GM19193 (cell line): ENCODE measurements at regions not wholly inside any gene's neighbourhood (a gene's known extent, or its start where the extent isn't known, plus 50 kb on each side); places are given as distances from the start of the nearest gene placed in this dataset.

ENCODE experiments used
- POLR2A ChIP-seq: IDR thresholded peaks from 4 replicates; pipeline ENCODE4 v1.6.1; 2011; ENCODE audit not compliant: insufficient read depth, insufficient read length; ENCODE audit errors: extremely low read depth

DNA sequence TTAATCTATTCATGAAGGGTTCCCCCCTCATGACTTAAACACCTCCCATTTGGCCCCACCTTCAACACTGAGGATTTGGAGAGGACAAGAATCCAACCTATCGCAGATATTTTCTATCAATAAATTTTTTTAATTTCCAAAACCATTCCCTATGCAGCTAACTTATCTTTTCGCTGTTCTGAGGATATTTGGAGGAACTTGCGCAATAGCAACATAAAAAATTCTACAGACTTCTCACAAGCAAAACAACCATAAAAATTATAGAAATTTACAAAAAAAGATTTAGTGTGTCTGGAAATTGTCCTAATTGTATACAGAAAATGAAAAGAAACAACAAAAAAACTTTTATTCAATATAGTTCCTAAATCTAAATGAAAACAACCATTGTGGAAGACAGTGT is 1472.7 kb upstream of the ZEB2 start:
- no peak for TF ChIP-seq POLR2A

DNA sequence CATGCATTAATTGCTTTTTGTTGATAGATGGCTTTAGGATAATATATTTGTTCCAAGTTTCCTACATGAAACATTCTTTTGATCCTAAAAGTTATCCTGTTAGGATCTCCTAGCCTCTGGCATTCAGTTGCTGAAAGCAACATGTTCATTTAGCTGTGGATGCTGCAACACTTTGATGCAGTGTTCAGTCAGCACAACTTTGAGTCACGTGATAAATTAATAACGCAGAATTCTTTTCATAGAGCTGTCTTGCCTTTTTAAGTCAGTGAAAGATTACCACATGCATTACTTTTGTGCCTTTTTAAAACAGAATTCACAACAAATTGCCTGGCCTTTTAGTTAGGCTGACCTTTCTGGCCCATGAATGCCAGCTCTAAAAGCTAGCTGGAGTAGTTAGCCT is 1467.9 kb upstream of the ZEB2 start:
- TF ChIP-seq POLR2A = no peak

DNA sequence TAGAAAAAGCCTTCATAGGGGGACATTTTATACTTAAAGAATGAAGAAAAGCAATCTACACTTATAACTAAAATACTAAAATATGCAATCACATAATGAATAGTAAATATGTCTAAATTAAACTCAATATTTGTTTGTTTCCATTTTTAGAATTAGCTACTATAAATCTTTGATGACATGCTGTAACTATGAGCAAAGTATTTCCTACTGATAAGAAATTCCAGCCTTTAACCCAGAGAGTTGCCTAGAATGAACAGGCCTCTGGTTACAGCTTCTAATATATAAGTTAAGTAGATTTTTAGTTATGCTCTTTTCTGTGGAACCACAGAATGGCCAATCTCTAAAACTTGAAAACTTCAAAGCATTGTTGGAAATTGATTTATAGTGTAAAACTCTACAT is 1465.6 kb upstream of the ZEB2 start:
- TF ChIP-seq POLR2A = no peak

DNA sequence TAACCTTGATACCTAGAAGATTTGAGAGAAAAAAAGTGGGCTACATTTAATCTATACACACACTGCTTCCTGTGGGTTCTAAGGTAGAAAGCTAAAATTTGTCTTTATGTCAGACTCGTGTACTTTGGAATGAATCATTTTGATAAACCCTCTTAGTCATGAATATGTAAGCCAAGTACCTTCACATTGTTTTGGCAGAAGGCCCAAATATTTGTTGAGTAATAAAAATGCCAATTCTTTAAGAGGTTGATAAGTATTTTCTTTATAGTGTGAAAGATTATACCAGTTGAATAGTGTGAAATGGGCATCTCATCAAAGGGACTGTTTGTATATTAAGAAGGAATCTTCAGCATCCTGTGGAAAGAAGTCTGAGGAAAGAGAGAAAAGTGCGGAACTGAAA is 1464.7 kb upstream of the ZEB2 start:
- TF ChIP-seq POLR2A = no peak

DNA sequence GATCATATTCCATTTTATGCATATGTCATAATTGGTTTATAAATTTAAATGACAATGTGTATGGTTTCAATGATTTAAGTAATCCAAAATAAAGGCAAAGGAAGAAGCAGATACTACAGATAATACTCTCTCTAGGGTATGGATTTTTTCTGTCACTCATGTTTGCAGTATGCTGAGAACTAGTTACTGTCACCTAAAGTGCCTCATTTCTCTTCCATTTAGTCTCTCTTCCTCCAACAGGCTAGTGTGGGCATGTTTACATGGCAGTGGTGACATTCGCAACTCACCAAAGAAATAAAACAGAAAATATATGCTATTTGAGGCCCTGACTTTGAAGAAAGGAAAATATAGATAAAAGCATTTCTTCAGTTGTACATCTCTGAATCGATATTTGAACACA is 1460.4 kb upstream of the ZEB2 start:
- TF ChIP-seq POLR2A = no peak

DNA sequence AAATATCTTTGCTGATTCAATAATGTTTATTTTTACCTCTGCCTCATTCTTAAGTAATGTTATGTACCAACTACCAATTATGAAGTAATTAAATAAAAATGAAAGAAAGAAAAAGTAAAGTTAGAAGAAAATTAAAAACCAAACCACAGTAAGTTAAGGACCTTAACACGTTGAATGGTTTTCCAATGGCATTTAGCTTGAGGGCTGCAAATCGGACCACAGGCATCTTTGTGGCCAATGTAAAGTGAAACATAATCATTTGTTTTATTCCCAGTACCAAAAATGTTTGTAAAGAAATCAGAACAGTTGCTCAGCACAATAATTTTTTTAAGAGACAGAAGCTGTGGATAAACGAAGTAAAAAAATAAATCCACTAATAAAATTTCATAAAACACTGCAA is 1455.5 kb upstream of the ZEB2 start:
- no peak for TF ChIP-seq POLR2A

DNA sequence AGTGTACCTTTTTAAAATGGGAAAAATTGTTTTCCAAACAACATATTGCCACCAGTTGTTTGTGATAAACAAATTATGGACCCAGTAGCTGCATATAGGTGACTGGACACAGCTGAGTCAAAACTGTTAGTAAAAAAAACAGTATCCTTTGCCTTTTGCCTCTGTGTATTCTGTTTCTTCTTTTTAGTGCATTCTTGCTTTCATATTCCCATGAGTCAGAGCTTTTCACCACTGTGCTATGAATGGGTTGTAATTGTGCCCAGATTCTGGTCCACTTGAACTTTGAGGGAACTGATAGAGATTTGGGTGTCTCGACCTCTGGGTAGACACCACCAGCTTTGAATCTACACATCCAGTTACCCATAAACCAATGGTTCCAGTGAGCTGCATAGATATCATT is 1441.9 kb upstream of the ZEB2 start:
- TF ChIP-seq POLR2A = no peak

DNA sequence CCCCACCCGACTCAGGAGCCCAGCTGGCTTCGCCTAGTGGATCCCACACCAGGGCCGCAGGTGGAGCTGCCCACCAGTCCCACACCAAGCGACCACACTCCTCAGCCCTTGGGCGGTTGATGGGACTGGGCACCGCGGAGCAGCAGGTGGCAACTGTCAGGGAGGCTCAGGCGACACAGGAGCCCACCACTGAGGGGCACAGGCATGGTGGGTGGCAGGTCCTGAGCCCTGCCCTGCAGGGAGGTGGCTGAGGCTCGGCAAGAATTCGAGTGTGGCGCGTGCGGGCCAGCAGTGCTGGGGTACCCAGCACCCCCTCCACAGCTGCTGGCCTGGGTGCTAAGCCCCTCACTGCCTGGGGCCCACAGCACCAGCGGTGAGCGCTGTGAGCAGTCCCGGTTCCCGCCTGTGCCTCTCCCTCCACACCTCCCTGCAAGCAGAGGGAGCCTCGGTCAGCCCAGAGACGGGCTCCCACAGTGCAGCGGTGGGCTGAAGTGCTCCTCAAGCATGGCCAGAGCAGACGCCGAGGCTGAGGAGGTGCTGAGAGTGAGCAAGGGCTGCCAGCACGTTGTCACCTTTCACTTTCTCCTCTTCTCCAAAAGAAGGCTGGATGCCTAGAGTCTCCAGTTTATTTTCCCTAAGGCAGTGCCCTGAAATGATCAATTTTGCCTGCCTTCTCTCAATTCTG is 1440.7 kb upstream of the ZEB2 start:
- TF ChIP-seq POLR2A = no peak

DNA sequence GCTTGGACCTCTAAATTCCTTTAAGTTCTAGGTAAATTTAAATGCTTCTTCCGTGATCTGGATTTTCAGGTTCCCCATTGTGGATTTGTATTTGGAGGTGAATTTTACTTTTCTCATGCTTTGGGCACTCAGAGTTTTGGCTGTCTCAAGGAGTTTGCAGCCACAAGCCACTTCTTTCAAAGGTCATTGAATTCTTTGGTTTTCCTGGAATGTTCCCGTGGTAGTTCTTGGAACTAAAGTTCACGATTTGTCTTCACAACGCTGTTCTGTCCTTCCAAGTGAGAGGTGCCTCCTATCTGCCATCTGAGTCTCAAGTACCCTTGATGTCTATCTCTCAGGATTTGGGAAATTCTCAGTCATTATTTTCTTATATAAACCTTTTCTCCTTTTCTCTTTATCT is 1438.7 kb upstream of the ZEB2 start:
- no peak for TF ChIP-seq POLR2A

DNA sequence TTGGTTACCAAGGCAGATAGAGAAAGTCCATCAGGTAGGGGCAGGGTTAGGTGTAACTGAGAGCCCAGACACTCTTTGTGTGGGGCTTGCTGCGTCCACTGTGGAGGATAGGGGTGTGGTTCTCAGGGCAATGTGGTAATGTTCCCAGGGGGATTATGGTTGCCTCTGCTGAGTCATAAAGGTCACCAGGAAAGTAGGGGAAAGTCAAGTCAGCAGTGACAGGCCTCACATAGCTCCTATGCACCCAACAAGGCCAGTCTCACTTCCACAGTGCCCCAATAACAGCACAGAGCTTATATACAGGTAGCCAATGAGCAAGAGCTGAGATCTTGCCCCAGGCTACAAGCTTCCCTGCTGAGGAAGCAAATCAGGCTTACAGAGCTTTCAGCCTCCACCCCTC is 1438.0 kb upstream of the ZEB2 start:
- no peak for TF ChIP-seq POLR2A

DNA sequence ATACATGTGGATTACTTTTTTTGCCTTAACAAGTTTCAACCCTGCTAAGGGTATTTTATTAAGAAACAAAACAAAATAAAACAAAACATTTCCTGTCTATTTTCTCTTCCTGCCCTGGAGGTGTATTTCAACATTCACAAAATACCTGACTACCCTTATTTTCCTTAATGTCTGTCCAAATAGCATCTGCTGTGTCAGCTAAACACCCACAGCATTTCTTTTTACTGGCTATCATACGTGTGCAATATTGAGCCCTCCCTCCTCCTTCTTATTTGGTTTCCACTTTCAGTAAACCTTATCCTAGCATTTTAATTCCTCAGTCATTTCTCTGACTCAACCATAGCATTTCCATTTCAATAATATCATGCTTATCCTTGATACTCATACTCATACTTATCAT is 1420.0 kb upstream of the ZEB2 start:
- TF ChIP-seq POLR2A = no peak

DNA sequence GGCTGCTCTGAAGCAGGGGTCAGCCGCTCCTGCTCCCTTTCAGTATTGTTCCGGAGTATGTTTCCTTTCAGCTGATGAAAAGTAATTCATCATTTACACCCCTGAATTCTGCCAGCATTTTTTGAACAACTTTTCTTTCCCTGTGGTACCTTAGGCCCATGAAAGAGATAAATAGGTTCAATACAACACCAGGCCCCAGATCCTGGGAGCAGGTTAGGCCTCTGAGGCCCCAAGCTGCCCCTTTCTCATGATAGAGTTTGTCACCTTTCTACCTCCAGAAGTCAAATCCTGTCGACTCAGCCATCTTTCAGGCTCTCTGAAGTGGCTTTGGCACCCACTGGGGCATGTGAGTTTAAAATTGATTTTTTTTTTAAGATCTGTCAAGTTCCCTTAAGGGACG is 1415.1 kb upstream of the ZEB2 start:
- no peak for TF ChIP-seq POLR2A

DNA sequence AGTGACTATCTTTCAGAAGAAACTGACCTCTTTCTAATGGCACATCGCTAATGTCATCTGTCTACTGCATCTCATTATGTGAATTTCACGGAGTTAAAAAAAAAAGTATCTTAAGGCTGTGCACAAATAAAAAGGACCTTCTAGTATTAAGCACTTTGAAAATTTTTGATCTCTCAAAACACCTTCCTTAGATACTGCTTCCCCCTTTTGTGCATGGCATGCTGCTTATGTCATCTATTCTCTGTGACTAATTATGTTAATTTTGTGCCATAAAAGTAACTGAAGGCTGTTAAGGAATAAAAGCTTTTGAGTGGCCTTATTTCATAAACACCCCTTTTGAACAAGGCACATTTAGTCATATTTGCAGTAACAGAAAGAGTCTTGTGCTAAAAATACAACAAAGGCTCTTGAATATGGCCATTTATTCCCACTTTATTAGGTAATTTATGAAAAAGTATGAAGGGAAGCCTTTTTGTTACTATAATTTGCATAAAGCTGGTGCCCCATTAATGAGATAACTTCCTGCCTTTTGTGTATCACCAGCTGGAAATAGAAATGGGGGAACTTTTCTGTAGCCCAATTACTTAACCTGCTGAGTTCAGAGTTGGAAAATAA is 1412.0 kb upstream of the ZEB2 start:
- no peak for TF ChIP-seq POLR2A

DNA sequence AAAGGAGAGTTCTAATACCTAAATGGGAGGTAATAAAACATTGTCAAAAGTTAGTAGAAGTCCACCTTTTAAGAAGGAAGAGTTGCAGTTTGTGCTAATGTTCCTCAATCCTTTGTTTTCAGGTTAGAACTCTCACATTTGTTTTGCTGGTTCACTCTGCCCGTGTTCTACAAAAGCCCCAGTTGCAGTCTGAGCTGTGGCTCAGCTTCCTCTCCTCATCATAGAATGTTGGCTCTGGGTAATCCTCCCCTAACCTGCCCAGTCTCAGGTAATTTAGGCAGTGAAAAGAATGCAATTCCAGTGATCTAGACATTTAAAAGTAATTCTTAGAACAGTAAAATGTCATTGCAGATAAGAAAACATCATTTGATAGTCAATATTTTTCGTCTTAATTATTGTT is 1410.4 kb upstream of the ZEB2 start:
- TF ChIP-seq POLR2A = no peak

DNA sequence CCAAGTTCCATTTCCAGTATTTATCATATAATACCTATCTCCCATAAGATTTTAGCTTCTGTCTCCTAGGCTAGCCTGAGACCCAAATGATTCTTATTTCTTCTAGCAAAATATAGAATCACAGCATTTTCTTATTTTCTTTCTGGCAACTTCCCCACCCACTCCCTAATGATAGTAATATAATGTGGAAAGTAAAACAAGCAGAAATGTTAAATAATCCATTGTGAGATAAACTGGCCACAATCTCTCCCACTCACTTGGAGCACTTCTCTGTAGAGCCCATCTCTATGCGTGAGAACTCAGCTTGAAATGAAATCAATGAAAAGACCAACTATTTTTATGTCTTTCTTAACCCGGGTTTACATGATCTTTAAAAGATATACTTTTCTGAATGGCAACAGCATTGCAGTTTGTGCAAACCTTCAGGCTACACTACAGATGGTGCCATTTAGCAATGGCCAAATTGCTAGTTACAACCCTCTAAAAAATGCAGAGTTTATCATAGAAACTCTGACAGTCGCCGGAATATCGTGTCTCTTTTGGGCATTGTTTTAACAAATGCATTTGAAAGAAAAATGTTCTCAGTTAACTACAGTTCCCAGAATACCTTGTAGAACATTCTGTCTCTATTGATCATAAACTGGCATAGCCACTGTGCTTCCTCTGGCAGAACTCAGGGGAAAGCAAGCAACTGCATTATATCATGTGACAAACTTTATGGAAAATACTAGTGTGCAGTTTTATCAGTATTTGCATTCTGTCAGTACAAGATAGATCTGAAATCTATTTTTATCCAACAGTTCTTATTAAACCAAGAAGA is 1407.4 kb upstream of the ZEB2 start:
- TF ChIP-seq POLR2A = no peak

DNA sequence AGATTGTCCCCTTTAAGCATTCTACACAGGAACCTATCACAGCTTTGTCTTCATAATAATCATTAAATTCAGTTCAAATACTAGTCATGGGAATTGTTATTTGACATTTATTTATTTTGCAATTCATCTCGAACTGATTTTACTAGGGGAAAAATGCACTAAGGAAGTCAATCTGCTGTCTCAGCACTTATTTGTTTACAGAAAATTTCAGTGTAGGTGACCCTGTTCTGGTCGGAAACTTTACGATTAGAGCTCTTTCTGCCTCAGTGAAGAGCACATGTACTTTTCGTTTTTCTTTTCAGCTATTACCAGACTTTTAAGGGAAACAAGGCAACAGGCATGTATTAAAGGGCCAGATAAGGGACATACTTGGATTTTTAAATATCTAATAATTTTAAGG is 1405.7 kb upstream of the ZEB2 start:
- no peak for TF ChIP-seq POLR2A

DNA sequence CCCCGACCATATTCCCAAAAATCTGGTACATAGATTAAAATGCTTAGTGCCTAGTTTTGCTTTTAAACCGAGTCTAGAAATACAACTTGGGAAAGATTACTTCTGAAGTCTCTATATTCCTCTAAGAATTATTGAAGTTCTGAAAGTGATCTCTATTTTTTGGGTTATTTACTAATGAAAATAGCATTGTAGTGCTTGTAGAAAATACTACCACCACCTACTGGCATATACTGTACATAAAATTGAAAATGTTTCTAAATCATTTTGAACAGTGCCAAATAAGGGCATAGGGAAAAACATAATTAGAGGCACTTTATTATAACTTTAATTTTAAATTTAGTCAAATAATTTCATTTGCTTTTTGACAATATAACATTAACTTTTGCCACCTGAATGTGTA is 1399.6 kb upstream of the ZEB2 start:
- no peak for TF ChIP-seq POLR2A

DNA sequence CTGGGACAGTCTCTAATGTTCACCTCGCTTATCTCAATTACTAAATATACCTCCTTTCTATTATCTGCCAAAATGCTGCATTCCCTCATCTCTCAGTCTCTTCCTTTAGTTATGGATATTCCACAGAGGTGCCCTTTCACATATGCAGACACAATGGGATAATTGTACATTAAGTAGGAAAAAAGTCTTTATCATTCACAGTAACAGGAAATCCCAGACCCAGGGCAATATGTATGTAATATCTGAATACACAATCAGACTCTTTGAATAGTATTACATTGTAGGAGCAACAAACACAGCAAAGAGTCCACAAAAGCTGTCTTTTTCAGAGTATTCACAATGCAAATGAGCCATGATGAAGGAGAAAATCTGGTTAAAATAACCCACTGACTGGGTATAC is 1399.0 kb upstream of the ZEB2 start:
- no peak for TF ChIP-seq POLR2A
